ENCODE measurements at regions not wholly inside any gene's neighbourhood (a gene's known extent, or its start where the extent isn't known, plus 50 kb on each side); places are given as distances from the start of the nearest gene placed in this dataset.

- no peak for TF ChIP-seq CTCF (conservative IDR thresholded peaks at IDR 0.05)
- no peak for TF ChIP-seq EZH2 (IDR thresholded peaks at IDR 0.05; ENCODE audit: low read depth)
These were observed 200.3 kb upstream of the UMPS start for GRCh38 chr3:124529826-124530571.
